ENCODE measurements at regions not wholly inside any gene's neighbourhood (a gene's known extent, or its start where the extent isn't known, plus 50 kb on each side); places are given as distances from the start of the nearest gene placed in this dataset.
"Not testable (repeated sequence)": the region's sequence is repeated elsewhere in the genome, so short reads cannot be mapped to it uniquely, and the experiment has no call there.

GRCh38 chr1:38168365-38168764, 121.8 kb upstream of the POU3F1 start:
- Histone ChIP-seq H3K27ac (ENCODE audit: low read depth, low read length, severe bottlenecking) (no peak overlapping the region), H3K4me1 (ENCODE audit: control insufficient read depth, insufficient read depth, low read length, poor library complexity, severe bottlenecking) (no peaks in the 10 kb centered on the region), H3K4me3 (ENCODE audit: extremely low read depth, insufficient read depth, low read length, poor library complexity, severe bottlenecking) (no peak overlapping the region), H3K36me3 (ENCODE audit: control insufficient read depth, insufficient read depth, low read length) (no peaks in the 10 kb centered on the region), H3K9me3 (ENCODE audit: control insufficient read depth, low read length) (no peaks in the 10 kb centered on the region)
- WGBS, 2 experiments (ENCODE audit: insufficient coverage in 2 of 2), result 90 to 92% methylated on average over 2 of the region's 2 CpGs

GRCh38 chr1:38166461-38166860, 119.9 kb upstream of the POU3F1 start:
- WGBS, 2 experiments (ENCODE audit: insufficient coverage in 2 of 2), result 87 to 97% methylated on average over 3 of the region's 4 CpGs
- no peak overlapping the region for H3K27ac ChIP-seq (ENCODE audit: low read depth, low read length, severe bottlenecking)

DNA sequence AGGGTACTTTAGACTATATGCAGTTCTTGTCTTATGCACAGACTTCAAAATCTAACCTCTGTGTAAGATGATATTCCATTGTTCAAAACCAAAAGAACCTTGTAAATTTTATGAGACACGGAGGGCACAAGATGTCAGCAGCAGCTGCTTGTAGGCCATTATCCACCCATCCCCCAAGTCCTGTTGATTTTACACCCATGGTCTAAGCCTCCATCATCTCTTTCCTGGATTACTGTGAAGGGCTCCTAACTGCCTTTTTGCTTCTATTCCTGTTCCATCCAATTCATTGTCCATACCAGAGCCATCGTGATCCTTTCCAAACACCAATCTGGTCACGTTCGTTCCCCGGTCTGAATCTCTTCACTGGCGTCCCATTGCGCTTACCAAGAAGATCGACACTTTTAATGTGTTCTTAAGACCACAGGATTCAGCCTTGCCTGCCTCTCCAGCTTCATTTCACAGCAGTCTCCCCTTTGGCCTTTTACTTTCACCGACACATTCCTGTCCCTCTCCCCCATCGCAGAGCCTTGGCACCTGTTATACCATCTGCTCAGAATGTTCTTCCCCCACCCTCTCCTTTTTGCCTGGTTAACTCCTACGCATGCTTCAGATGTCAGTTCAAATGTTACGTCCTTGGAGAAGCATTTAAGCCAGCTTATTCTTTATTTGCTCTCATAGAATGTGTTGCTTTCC, 107.3 kb upstream of the POU3F1 start:
- H3K9me3 ChIP-seq (ENCODE audit: control insufficient read depth, low read length), result no peaks in the 10 kb centered on the region
- WGBS, 2 experiments (ENCODE audit: insufficient coverage in 2 of 2), result 89 to 91% methylated on average over 10 to 11 of the region's 12 CpGs
- H3K27ac ChIP-seq (ENCODE audit: low read depth, low read length, severe bottlenecking), result no peak overlapping the region
- H3K4me1 ChIP-seq (ENCODE audit: control insufficient read depth, insufficient read depth, low read length, poor library complexity, severe bottlenecking), result no peaks in the 10 kb centered on the region
- no peaks in the 10 kb centered on the region for H3K36me3 ChIP-seq (ENCODE audit: control insufficient read depth, insufficient read depth, low read length)
- no peak overlapping the region for H3K4me3 ChIP-seq (ENCODE audit: extremely low read depth, insufficient read depth, low read length, poor library complexity, severe bottlenecking)

More at GRCh38 chr1:38166461-38166860, 119.9 kb upstream of the POU3F1 start:
- no peaks in the 10 kb centered on the region for H3K4me1 ChIP-seq (ENCODE audit: control insufficient read depth, insufficient read depth, low read length, poor library complexity, severe bottlenecking)
- H3K4me3 ChIP-seq (ENCODE audit: extremely low read depth, insufficient read depth, low read length, poor library complexity, severe bottlenecking), result no peak overlapping the region
- no peaks in the 10 kb centered on the region for H3K36me3 ChIP-seq (ENCODE audit: control insufficient read depth, insufficient read depth, low read length)
- no peaks in the 10 kb centered on the region for H3K9me3 ChIP-seq (ENCODE audit: control insufficient read depth, low read length)

DNA sequence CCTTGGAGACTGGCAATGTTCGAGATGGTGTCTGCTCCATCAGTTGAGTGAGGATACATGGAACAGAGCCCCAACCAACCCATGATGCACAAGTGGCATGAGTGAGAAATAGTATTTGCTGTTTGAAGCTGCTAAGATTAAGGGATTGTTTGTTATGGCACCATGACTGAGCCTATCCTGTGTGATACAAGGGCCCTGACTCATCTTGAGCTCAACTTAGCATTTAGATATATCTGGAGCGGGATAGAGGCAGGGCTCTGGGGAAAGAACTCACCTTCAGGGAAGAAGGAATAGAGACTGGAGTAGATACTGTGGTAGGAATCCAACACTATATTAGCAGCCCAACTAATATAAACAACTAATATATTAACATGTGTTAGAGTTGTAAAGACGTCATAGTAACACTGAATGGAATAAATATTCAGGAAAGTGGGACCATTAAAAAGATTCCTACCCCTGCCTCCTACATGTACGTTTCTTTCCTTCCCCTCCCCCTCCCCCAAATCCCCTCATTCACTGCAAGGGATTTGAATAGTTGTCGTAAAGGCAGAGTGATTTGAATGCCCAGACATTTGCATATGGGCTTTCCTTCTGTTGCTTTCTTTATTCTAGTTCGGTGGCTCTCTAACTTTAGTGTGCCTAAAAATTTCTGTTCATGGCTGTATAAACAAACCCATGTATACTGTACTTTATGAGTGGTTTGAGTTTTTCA, 106.6 kb upstream of the POU3F1 start:
- no peaks in the 10 kb centered on the region for H3K4me1 ChIP-seq (ENCODE audit: control insufficient read depth, insufficient read depth, low read length, poor library complexity, severe bottlenecking)
- H3K9me3 ChIP-seq (ENCODE audit: control insufficient read depth, low read length), result no peaks in the 10 kb centered on the region
- WGBS, 2 experiments (ENCODE audit: insufficient coverage in 2 of 2), result 15% methylated on average over 2 of the region's 6 CpGs; no CpG with 5 or more reads in 1 of the 2 experiments
- H3K27ac ChIP-seq (ENCODE audit: low read depth, low read length, severe bottlenecking), result no peak overlapping the region
- H3K36me3 ChIP-seq (ENCODE audit: control insufficient read depth, insufficient read depth, low read length), result no peaks in the 10 kb centered on the region
- H3K4me3 ChIP-seq (ENCODE audit: extremely low read depth, insufficient read depth, low read length, poor library complexity, severe bottlenecking), result no peak overlapping the region

GRCh38 chr1:38152351-38153065, 105.9 kb upstream of the POU3F1 start:
- no peak overlapping the region for H3K27ac ChIP-seq (ENCODE audit: low read depth, low read length, severe bottlenecking)
- H3K4me3 ChIP-seq (ENCODE audit: extremely low read depth, insufficient read depth, low read length, poor library complexity, severe bottlenecking), result no peak overlapping the region
- 94 to 95% methylated on average over 3 of the region's 3 CpGs for WGBS, 2 experiments (ENCODE audit: insufficient coverage in 2 of 2)
- no peaks in the 10 kb centered on the region for H3K4me1 ChIP-seq (ENCODE audit: control insufficient read depth, insufficient read depth, low read length, poor library complexity, severe bottlenecking)
- no peaks in the 10 kb centered on the region for H3K9me3 ChIP-seq (ENCODE audit: control insufficient read depth, low read length)
- no peaks in the 10 kb centered on the region for H3K36me3 ChIP-seq (ENCODE audit: control insufficient read depth, insufficient read depth, low read length)

- Histone ChIP-seq H3K36me3 (ENCODE audit: control insufficient read depth, insufficient read depth, low read length) (no peaks in the 10 kb centered on the region), H3K9me3 (ENCODE audit: control insufficient read depth, low read length) (no peaks in the 10 kb centered on the region), H3K4me1 (ENCODE audit: control insufficient read depth, insufficient read depth, low read length, poor library complexity, severe bottlenecking) (no peaks in the 10 kb centered on the region), H3K27ac (ENCODE audit: low read depth, low read length, severe bottlenecking) (no peak overlapping the region), H3K4me3 (ENCODE audit: extremely low read depth, insufficient read depth, low read length, poor library complexity, severe bottlenecking) (no peak overlapping the region)
These were observed 104.8 kb upstream of the POU3F1 start for GRCh38 chr1:38151399-38151798.

DNA sequence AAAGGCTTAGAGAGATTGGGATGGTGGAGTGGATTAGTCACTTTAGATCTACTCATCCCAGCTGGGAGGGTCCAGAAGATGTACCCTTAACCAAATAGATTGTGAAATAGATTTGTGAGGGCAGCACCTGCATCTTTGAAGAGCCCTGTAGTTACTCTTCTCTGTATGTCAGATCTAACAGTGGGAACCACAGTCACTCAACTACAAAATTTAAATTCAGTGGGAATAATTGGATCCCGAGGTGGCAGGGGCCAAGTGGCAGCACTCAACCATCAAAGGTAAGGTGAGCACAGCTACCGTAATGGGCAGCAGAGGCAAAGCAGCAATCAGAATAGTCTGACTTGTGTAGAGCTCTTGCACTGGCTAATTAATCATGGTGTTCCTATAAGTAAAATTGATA, 99.5 kb upstream of the POU3F1 start:
- H3K27ac ChIP-seq (ENCODE audit: low read depth, low read length, severe bottlenecking); H3K4me3 ChIP-seq (ENCODE audit: extremely low read depth, insufficient read depth, low read length, poor library complexity, severe bottlenecking); H3K9me3 ChIP-seq (ENCODE audit: control insufficient read depth, low read length); H3K4me1 ChIP-seq (ENCODE audit: control insufficient read depth, insufficient read depth, low read length, poor library complexity, severe bottlenecking); H3K36me3 ChIP-seq (ENCODE audit: control insufficient read depth, insufficient read depth, low read length): not testable (repeated sequence)
- WGBS, 2 experiments (ENCODE audit: insufficient coverage in 2 of 2), result 81% methylated on average over 2 of the region's 2 CpGs; no CpG with 5 or more reads in 1 of the 2 experiments

- Histone ChIP-seq H3K4me1 (ENCODE audit: control insufficient read depth, insufficient read depth, low read length, poor library complexity, severe bottlenecking) (peaks cover 27% of the 10 kb centered on the region), H3K36me3 (ENCODE audit: control insufficient read depth, insufficient read depth, low read length) (no peaks in the 10 kb centered on the region), H3K9me3 (ENCODE audit: control insufficient read depth, low read length) (no peaks in the 10 kb centered on the region), H3K27ac (ENCODE audit: low read depth, low read length, severe bottlenecking) (no peak overlapping the region), H3K4me3 (ENCODE audit: extremely low read depth, insufficient read depth, low read length, poor library complexity, severe bottlenecking) (no peak overlapping the region)
- WGBS, 2 experiments (ENCODE audit: insufficient coverage in 2 of 2), result 91 to 92% methylated on average over 2 of the region's 2 CpGs
These were observed 96.0 kb upstream of the POU3F1 start for GRCh38 chr1:38142606-38143005.

DNA sequence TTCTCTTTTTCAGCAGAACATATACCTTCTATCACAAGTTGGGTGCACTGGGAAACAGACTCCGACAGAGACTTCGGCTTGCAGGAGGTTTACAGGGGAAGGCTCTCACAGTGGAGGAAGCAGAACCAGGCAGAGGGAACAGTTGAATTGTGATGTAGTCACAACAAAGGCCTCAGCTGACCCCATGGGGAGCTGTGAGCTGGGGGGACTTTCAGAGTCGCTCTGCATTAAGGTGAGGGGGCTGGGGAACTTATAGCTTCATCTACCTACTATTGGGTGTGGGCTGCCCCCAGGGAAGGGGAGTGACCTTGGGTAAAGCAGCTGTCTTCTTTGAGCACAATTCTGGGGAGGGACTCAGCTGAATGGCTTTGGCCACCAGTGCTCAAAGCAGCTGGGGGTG, 94.9 kb upstream of the POU3F1 start:
- H3K36me3 ChIP-seq (ENCODE audit: control insufficient read depth, insufficient read depth, low read length), result no peaks in the 10 kb centered on the region
- H3K4me1 ChIP-seq (ENCODE audit: control insufficient read depth, insufficient read depth, low read length, poor library complexity, severe bottlenecking), result peaks cover 27% of the 10 kb centered on the region
- no peak overlapping the region for H3K27ac ChIP-seq (ENCODE audit: low read depth, low read length, severe bottlenecking)
- WGBS, 2 experiments (ENCODE audit: insufficient coverage in 2 of 2), result 20 to 42% methylated on average over 1 to 3 of the region's 3 CpGs
- no peak overlapping the region for H3K4me3 ChIP-seq (ENCODE audit: extremely low read depth, insufficient read depth, low read length, poor library complexity, severe bottlenecking)
- H3K9me3 ChIP-seq (ENCODE audit: control insufficient read depth, low read length), result no peaks in the 10 kb centered on the region

GRCh38 chr1:38139738-38140487, 93.3 kb upstream of the POU3F1 start:
- H3K4me3 ChIP-seq (ENCODE audit: extremely low read depth, insufficient read depth, low read length, poor library complexity, severe bottlenecking), result no peak overlapping the region
- H3K9me3 ChIP-seq (ENCODE audit: control insufficient read depth, low read length), result no peaks in the 10 kb centered on the region
- peaks cover 27% of the 10 kb centered on the region for H3K4me1 ChIP-seq (ENCODE audit: control insufficient read depth, insufficient read depth, low read length, poor library complexity, severe bottlenecking)
- 39 to 53% methylated on average over 6 to 13 of the region's 15 CpGs for WGBS, 2 experiments (ENCODE audit: insufficient coverage in 2 of 2)
- H3K27ac ChIP-seq (ENCODE audit: low read depth, low read length, severe bottlenecking), result peak overlapping the region; percentile 52
- no peaks in the 10 kb centered on the region for H3K36me3 ChIP-seq (ENCODE audit: control insufficient read depth, insufficient read depth, low read length)
